BJ (cell line): ENCODE measurements at regions not wholly inside any gene's neighbourhood (a gene's known extent, or its start where the extent isn't known, plus 50 kb on each side); places are given as distances from the start of the nearest gene placed in this dataset.

Experiments used
- CTCF ChIA-PET: fragments of 350-600 bp; formaldehyde crosslinking; extraction: SDS; loops from one replicate; lab custom pipeline; 2021; ENCODE audit warnings: antibody characterized with exemption, inconsistent platforms; lab: Yijun Ruan, JAX
- POLR2A ChIA-PET: fragments of 300-600 bp; sonication (Branson Sonifier 250); formaldehyde crosslinking; extraction: SDS; loops from one replicate; lab custom pipeline; 2021; ENCODE audit warnings: antibody characterized with exemption; lab: Charles Lee
- DNase-seq: peaks from one replicate; pipeline ENCODE4 v3.0.0-alpha.2; 2011; ENCODE audit warnings: low read depth
- H3K27me3 ChIP-seq: 2 replicates; pipeline ENCODE4 v1.6.0; 2011; ENCODE audit warnings: low read length; ENCODE audit not compliant: control insufficient read depth, insufficient read depth
- H3K36me3 ChIP-seq: 2 replicates; pipeline ENCODE4 v1.5.1; 2011; ENCODE audit warnings: low read length; ENCODE audit not compliant: control insufficient read depth, insufficient read depth
- H3K4me3 ChIP-seq: 2 replicates; pipeline ENCODE4 v1.5.1; 2011; ENCODE audit warnings: low read depth, mild to moderate bottlenecking, control low read depth, low read length
- CTCF ChIP-seq: IDR thresholded peaks from 2 replicates; pipeline ENCODE4 v1.5.1; 2011; ENCODE audit warnings: low read depth, mild to moderate bottlenecking, control low read depth, inconsistent platforms, low read length, moderate library complexity; ENCODE audit not compliant: insufficient read depth

- ChIA-PET POLR2A (no interaction called here), CTCF (no interaction called here)
- Histone ChIP-seq H3K36me3 (no peaks in the 10 kb centered on the region), H3K4me3 (no peak overlapping the region), H3K27me3 (no peaks in the 10 kb centered on the region)
- no peak for DNase-seq
- TF ChIP-seq CTCF: no peak
These were observed 405.3 kb downstream of the MAFB start for GRCh38 chr20:40283689-40284088.

DNA sequence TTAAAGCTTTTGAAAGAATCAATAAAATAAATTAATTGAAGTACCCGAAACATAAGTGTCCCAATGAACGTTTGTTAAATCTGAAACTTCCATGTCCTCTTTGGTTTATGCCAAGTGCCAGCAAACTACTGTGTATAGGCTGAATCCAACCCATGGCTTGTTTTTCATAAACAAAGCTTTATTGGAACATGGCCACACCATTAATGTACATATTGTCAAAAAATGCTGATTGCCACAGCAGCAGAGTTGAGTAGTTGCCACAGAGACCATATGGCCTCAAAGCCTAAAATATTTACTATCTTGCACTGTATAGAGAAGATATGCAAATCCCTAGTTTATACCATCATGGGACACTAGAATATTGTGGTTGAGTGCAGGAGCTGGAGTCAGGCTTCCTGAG is 406.1 kb downstream of the MAFB start:
- ChIA-PET POLR2A (no interaction called here), CTCF (no interaction called here)
- H3K4me3 ChIP-seq: no peak overlapping the region
- TF ChIP-seq CTCF: no peak
- H3K36me3 ChIP-seq: no peaks in the 10 kb centered on the region
- H3K27me3 ChIP-seq: no peaks in the 10 kb centered on the region
- no peak for DNase-seq

DNA sequence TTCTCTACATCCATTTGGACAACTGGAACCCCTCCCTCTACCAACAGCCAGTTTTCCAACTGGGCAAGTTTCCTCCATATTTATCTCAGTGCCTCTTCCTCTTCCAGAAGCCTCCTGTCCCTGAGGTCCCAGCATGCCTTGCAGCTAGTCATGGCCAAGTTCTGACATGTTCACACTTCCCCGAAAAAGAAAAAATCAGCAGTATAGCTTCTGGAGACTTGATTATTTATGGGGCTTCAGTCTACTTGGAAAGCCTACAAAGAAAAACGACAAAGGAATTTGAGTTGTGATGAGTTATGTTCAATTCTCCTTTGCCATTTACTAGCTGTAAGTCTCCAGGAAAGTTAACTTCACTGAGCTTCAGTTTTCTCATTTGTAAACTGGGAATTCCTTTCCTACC is 406.5 kb downstream of the MAFB start:
- Histone ChIP-seq H3K27me3 (no peaks in the 10 kb centered on the region), H3K36me3 (no peaks in the 10 kb centered on the region), H3K4me3 (no peak overlapping the region)
- ChIA-PET POLR2A (no interaction called here), CTCF (no interaction called here)
- TF ChIP-seq CTCF: no peak
- DNase-seq: no peak

DNA sequence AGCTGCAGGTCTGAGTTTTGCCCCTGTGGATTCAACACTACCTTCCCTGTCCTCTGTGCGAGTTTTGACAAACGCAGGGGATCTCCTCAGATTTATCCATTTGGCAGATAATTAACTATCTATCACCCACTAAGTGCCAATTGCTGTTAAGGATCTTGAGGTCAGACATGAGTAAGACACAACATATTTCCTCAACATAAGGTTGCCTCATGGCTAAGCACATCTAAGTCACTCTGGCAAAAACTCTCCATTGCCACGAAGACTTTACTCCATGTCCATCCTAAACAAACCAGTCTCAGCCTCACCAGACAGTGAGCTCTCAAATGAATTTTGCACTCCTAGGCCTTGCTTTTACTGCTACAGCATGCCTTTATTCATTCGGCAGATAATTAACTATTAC is 408.4 kb downstream of the MAFB start:
- TF ChIP-seq CTCF: no peak
- DNase-seq: no peak
- ChIA-PET POLR2A (no interaction called here), CTCF (no interaction called here)
- H3K27me3 ChIP-seq: no peaks in the 10 kb centered on the region
- H3K4me3 ChIP-seq: no peak overlapping the region
- no peaks in the 10 kb centered on the region for H3K36me3 ChIP-seq

- Histone ChIP-seq H3K4me3 (no peak overlapping the region), H3K27me3 (no peaks in the 10 kb centered on the region), H3K36me3 (no peaks in the 10 kb centered on the region)
- CTCF ChIA-PET: interaction anchor here (1.7 kb wide), 1 partner anchor 12 kb away, joined by 8 read pairs; no protein-coding TSS in a partner anchor
- DNase-seq: peak; percentile 68
- no peak for TF ChIP-seq CTCF
- POLR2A ChIA-PET: no interaction called here
These were observed 409.6 kb downstream of the MAFB start for GRCh38 chr20:40279390-40279789.
